SH-SY5Y (cell line): ENCODE measurements at regions not wholly inside any gene's neighbourhood (a gene's known extent, or its start where the extent isn't known, plus 50 kb on each side); places are given as distances from the start of the nearest gene placed in this dataset.

Source experiments
- GATA2 ChIP-seq: IDR thresholded peaks from 2 replicates; pipeline ENCODE4 v1.6.1; 2011; ENCODE audit warnings: mild to moderate bottlenecking, low read depth, low read length
- GATA3 ChIP-seq: IDR thresholded peaks from 2 replicates; pipeline ENCODE4 v1.6.1; 2011; ENCODE audit warnings: low read depth, mild to moderate bottlenecking, low read length, moderate library complexity

GRCh38 chr16:56038564-56039098, 152.7 kb upstream of the GNAO1 start:
- TF ChIP-seq GATA2 (no peak), GATA3 (no peak)
